Fibroblast of lung (primary cell): ENCODE measurements at regions not wholly inside any gene's neighbourhood (a gene's known extent, or its start where the extent isn't known, plus 50 kb on each side); places are given as distances from the start of the nearest gene placed in this dataset.
A peak's percentile ranks its signal among the peaks of the same experiment; 100 is the strongest.

Experiments
- DNase-seq, 2 donors: peaks; one replicate each; pipeline versions ENCODE4 v3.0.0 to v3.0.0-alpha.2; 2010; ENCODE audit warnings: low read depth in 2 of 2
- H2AFZ ChIP-seq: 2 replicates; pipeline ENCODE4 v1.5.1; 2012; ENCODE audit warnings: low read length, control low read depth, inconsistent platforms
- H3K27ac ChIP-seq: 2 replicates; pipeline ENCODE4 v1.5.1; 2011; ENCODE audit warnings: low read length, control low read depth; ENCODE audit not compliant: insufficient read depth
- H3K27me3 ChIP-seq: 2 replicates; pipeline ENCODE4 v1.5.1; 2011; ENCODE audit warnings: mild to moderate bottlenecking, low read length; ENCODE audit not compliant: control insufficient read depth, insufficient read depth
- H3K36me3 ChIP-seq: 2 replicates; pipeline ENCODE4 v1.5.1; 2011; ENCODE audit warnings: low read length; ENCODE audit not compliant: control insufficient read depth, insufficient read depth
- H3K4me1 ChIP-seq: 2 replicates; pipeline ENCODE4 v1.5.1; 2011; ENCODE audit warnings: low read length; ENCODE audit not compliant: control insufficient read depth, insufficient read depth; ENCODE audit errors: extremely low read depth
- H3K4me2 ChIP-seq: 2 replicates; pipeline ENCODE4 v1.5.1; 2011; ENCODE audit warnings: low read length, control low read depth; ENCODE audit not compliant: insufficient read depth; ENCODE audit errors: extremely low read depth
- H3K4me3 ChIP-seq, 4 experiments: fragments of 200-600 bp in 1 of 4; sonication (generic) in 1 of 4; replicated peaks in 1 of 4; 2 replicates each; pipeline ENCODE4 v1.5.1; 2011 to 2016; ENCODE audit warnings: low read length in 4 of 4, low read depth in 3 of 4, mild to moderate bottlenecking in 3 of 4, control low read depth in 2 of 4, inconsistent platforms in 1 of 4, mixed read lengths in 1 of 4; ENCODE audit not compliant: insufficient read depth in 1 of 4; ENCODE audit errors: control extremely low read depth in 1 of 4
- H3K79me2 ChIP-seq: 2 replicates; pipeline ENCODE4 v1.5.1; 2012; ENCODE audit warnings: mild to moderate bottlenecking, low read length, inconsistent platforms; ENCODE audit not compliant: control insufficient read depth, insufficient read depth
- H3K9ac ChIP-seq: 2 replicates; pipeline ENCODE4 v1.5.1; 2011; ENCODE audit warnings: mild to moderate bottlenecking, low read length, control low read depth; ENCODE audit not compliant: insufficient read depth
- H3K9me3 ChIP-seq: 2 replicates; pipeline ENCODE4 v1.5.1; 2012; ENCODE audit warnings: low read depth, low read length; ENCODE audit not compliant: control insufficient read depth, insufficient read depth
- H4K20me1 ChIP-seq: 2 replicates; pipeline ENCODE4 v1.5.1; 2011; ENCODE audit warnings: low read length; ENCODE audit not compliant: control insufficient read depth, insufficient read depth; ENCODE audit errors: extremely low read depth
- EZH2 ChIP-seq: IDR thresholded peaks from 2 replicates; pipeline ENCODE4 v1.5.1; 2012; ENCODE audit warnings: low read length, control low read depth, mild to moderate bottlenecking; ENCODE audit errors: missing control alignments
- TF ChIP-seq, protein P1 (sequence below), 2 donors: IDR thresholded peaks in 1 of 2; conservative IDR thresholded peaks in 1 of 2; 1 replicate in 1 of 2; 2 replicates in 1 of 2; pipeline ENCODE4 v1.5.1; 2011 to 2012; ENCODE audit warnings: low read length in 2 of 2, control low read depth in 1 of 2, inconsistent platforms in 1 of 2, low read depth in 1 of 2, mild to moderate bottlenecking in 1 of 2

DNA sequence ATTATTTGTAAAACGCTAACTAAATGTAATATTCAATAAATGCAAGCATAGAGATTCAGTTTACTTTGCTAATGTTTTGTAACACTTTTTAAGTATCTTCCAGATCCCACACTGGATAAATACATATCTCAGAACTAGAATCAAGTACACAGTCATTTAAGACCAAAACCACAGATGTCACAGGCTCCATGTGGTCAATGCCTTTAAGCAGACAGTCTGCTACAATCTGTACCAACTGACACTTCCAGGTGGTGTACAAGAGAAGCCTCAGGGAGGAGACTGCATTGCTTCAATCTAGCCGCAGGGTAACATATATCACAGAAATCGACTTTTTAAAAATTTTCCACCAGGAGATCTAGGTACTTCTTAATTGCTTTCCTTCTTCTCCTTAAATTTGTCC is 229.6 kb upstream of the DIAPH2 start:
- Histone ChIP-seq H4K20me1 (no peaks in the 10 kb centered on the region), H3K27me3 (no peaks in the 10 kb centered on the region), H3K9me3 (no peaks in the 10 kb centered on the region), H3K4me3 (no peak overlapping the region), H2AFZ (no peak overlapping the region), H3K36me3 (no peaks in the 10 kb centered on the region), H3K79me2 (no peaks in the 10 kb centered on the region), H3K4me2 (no peak overlapping the region), H3K4me1 (no peaks in the 10 kb centered on the region), H3K9ac (no peak overlapping the region), H3K27ac (no peak overlapping the region)
- TF ChIP-seq, protein P1, sequence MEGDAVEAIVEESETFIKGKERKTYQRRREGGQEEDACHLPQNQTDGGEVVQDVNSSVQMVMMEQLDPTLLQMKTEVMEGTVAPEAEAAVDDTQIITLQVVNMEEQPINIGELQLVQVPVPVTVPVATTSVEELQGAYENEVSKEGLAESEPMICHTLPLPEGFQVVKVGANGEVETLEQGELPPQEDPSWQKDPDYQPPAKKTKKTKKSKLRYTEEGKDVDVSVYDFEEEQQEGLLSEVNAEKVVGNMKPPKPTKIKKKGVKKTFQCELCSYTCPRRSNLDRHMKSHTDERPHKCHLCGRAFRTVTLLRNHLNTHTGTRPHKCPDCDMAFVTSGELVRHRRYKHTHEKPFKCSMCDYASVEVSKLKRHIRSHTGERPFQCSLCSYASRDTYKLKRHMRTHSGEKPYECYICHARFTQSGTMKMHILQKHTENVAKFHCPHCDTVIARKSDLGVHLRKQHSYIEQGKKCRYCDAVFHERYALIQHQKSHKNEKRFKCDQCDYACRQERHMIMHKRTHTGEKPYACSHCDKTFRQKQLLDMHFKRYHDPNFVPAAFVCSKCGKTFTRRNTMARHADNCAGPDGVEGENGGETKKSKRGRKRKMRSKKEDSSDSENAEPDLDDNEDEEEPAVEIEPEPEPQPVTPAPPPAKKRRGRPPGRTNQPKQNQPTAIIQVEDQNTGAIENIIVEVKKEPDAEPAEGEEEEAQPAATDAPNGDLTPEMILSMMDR (conservative IDR thresholded peaks at IDR 0.05 in 1 of 2, IDR thresholded peaks at IDR 0.05 in 1 of 2; ENCODE audit: low read depth in 1 of 2, low read length in 2 of 2): no peak
- TF ChIP-seq EZH2: no peak
- DNase-seq: no peak

DNA sequence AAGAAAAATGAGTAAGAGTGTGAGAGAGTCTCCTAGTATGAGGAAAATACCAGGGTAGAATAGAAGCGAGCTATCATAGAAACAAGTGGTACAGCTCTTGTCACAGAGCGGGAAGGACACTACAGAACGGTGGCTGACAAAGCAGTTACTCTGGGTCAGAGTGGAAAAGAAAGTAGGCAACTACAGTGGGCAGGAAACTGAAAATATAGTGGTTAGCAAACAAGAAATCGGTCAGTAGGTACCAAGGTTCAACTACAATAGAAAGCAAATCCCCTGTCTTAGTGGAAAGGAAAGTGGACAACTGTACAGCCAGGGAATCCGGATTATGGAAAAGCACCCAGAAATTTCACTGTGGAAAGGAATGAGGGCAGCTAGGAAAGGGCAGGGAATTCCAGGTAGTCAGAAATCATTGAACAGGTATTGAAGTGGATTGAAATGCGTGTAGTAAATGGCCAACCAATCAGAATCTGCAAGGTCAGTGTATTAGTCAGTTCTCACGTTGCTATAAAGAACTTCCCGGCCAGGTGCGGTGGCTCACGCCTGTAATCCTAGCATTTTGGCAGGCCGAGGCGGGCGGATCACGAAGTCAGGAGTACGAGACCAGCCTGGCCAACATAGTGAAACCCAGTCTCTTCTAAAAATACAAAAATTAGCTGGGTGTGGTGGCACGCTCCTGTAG is 219.6 kb upstream of the DIAPH2 start:
- Histone ChIP-seq H3K27me3 (no peaks in the 10 kb centered on the region), H3K4me1 (no peaks in the 10 kb centered on the region), H3K36me3 (no peaks in the 10 kb centered on the region), H3K27ac (no peak overlapping the region), H3K79me2 (no peaks in the 10 kb centered on the region), H3K4me3 (no peak overlapping the region), H2AFZ (no peak overlapping the region), H4K20me1 (no peaks in the 10 kb centered on the region), H3K9me3 (no peaks in the 10 kb centered on the region), H3K4me2 (no peak overlapping the region), H3K9ac (no peak overlapping the region)
- no peak for DNase-seq
- TF ChIP-seq, protein P1 (conservative IDR thresholded peaks at IDR 0.05 in 1 of 2, IDR thresholded peaks at IDR 0.05 in 1 of 2; ENCODE audit: low read depth in 1 of 2, low read length in 2 of 2): no peak
- TF ChIP-seq EZH2: no peak

DNA sequence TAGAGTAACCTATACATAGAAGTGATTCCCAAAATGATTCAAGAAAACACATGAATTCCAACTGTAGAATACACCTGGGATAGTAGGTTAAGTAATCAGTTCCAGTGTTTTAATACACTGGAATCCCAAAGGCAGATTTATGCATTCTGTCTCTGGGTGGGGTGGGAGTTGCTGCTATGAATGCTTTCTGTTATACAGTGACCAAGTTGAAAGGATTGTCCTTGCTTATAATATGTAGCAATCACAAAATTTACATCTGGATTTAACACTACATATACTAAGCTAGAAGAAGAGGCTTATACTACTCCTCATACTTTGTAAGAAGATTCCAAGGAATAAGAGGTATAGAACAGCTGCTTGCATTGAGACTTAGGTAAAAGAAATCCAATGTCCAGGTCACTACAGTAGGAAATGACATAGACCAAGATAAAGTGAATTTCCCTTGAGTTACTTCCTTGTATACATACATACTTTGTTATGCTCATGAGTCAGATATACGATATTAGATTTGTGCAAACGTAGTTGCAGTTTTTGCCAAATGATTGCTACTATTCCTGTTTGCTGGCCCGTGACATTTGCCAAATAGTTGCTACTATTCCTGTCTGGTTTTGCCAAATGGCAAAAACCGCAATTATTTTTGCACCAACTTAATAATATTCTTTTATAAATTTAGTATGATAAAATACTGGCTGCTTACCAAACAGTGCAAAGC is 210.5 kb upstream of the DIAPH2 start:
- H3K4me1 ChIP-seq: no peaks in the 10 kb centered on the region
- no peaks in the 10 kb centered on the region for H3K79me2 ChIP-seq
- H3K4me2 ChIP-seq: no peak overlapping the region
- no peak overlapping the region for H3K4me3 ChIP-seq
- H3K9me3 ChIP-seq: no peaks in the 10 kb centered on the region
- no peaks in the 10 kb centered on the region for H4K20me1 ChIP-seq
- TF ChIP-seq EZH2: no peak
- TF ChIP-seq, protein P1 (conservative IDR thresholded peaks at IDR 0.05 in 1 of 2, IDR thresholded peaks at IDR 0.05 in 1 of 2; ENCODE audit: low read depth in 1 of 2, low read length in 2 of 2): no peak
- no peaks in the 10 kb centered on the region for H3K36me3 ChIP-seq
- DNase-seq: peak in 1 of 2 donors; percentile 60
- H2AFZ ChIP-seq: no peak overlapping the region
- no peak overlapping the region for H3K27ac ChIP-seq
- H3K27me3 ChIP-seq: no peaks in the 10 kb centered on the region
- H3K9ac ChIP-seq: no peak overlapping the region
